Neuronal stem cell (in vitro differentiated cells): ENCODE measurements at regions not wholly inside any gene's neighbourhood (a gene's known extent, or its start where the extent isn't known, plus 50 kb on each side); places are given as distances from the start of the nearest gene placed in this dataset.

Source experiments
- DNase-seq: peaks from one replicate; pipeline ENCODE4 v3.0.0-alpha.2; 2013; ENCODE audit warnings: low spot score
- H2AFZ ChIP-seq: one replicate; pipeline ENCODE4 v1.6.1; 2013; ENCODE audit warnings: mild to moderate bottlenecking, low read length, inconsistent platforms
- H2AK5ac ChIP-seq: 2 replicates; pipeline ENCODE4 v1.6.1; 2013; ENCODE audit warnings: low read depth, mild to moderate bottlenecking, inconsistent platforms, low read length, moderate library complexity, mixed read lengths
- H2BK120ac ChIP-seq: 2 replicates; pipeline ENCODE4 v1.6.1; 2013; ENCODE audit warnings: low read depth, mild to moderate bottlenecking, inconsistent platforms, low read length, moderate library complexity, mixed read lengths
- H2BK12ac ChIP-seq: one replicate; pipeline ENCODE4 v1.6.1; 2013; ENCODE audit warnings: low read length, inconsistent platforms
- H2BK15ac ChIP-seq: 2 replicates; pipeline ENCODE4 v1.6.1; 2013; ENCODE audit warnings: mild to moderate bottlenecking, low read length, inconsistent platforms, mixed read lengths
- H2BK5ac ChIP-seq: one replicate; pipeline ENCODE4 v1.6.1; 2013; ENCODE audit warnings: inconsistent platforms, mild to moderate bottlenecking, low read length, moderate library complexity
- H3K14ac ChIP-seq: one replicate; pipeline ENCODE4 v1.6.1; 2013; ENCODE audit warnings: low read length, inconsistent platforms
- H3K18ac ChIP-seq: 2 replicates; pipeline ENCODE4 v1.6.1; 2013; ENCODE audit warnings: low read length, inconsistent platforms
- H3K23ac ChIP-seq: 2 replicates; pipeline ENCODE4 v1.6.1; 2013; ENCODE audit warnings: low read depth, mild to moderate bottlenecking, mixed read lengths, low read length, inconsistent platforms; ENCODE audit not compliant: poor library complexity
- H3K27ac ChIP-seq: replicated peaks from 3 replicates; pipeline ENCODE4 v1.5.1; 2013; ENCODE audit warnings: low read length, inconsistent platforms
- H3K27me3 ChIP-seq, 3 experiments: 2 replicates each; pipeline ENCODE4 v1.6.1; 2013; ENCODE audit warnings: low read length in 3 of 3, mild to moderate bottlenecking in 2 of 3, inconsistent platforms in 1 of 3, low read depth in 1 of 3, mixed read lengths in 1 of 3, moderate library complexity in 1 of 3; ENCODE audit not compliant: control insufficient read depth in 3 of 3, insufficient read depth in 3 of 3
- H3K36me3 ChIP-seq, 2 donors: replicated peaks in 1 of 2; 2 replicates each; pipeline ENCODE4 v1.6.1; 2013; ENCODE audit warnings: low read length in 2 of 2; ENCODE audit not compliant: control insufficient read depth in 2 of 2, insufficient read depth in 2 of 2
- H3K4ac ChIP-seq: 2 replicates; pipeline ENCODE4 v1.6.1; 2013; ENCODE audit warnings: inconsistent platforms, mild to moderate bottlenecking, low read length, moderate library complexity
- H3K4me1 ChIP-seq, 2 donors: 1 replicate in 1 of 2; 2 replicates in 1 of 2; pipeline ENCODE4 v1.6.1; 2013; ENCODE audit warnings: low read length in 2 of 2, low read depth in 1 of 2; ENCODE audit not compliant: control insufficient read depth in 2 of 2, insufficient read depth in 1 of 2
- H3K4me2 ChIP-seq: one replicate; pipeline ENCODE4 v1.6.1; 2013; ENCODE audit warnings: mild to moderate bottlenecking, low read length, inconsistent platforms; ENCODE audit not compliant: insufficient read depth, poor library complexity, severe bottlenecking
- H3K4me3 ChIP-seq, 2 donors: 2 replicates each; pipeline ENCODE4 v1.5.1; 2013; ENCODE audit warnings: low read length in 2 of 2, mild to moderate bottlenecking in 2 of 2, inconsistent platforms in 1 of 2, moderate library complexity in 1 of 2
- H3K79me1 ChIP-seq: one replicate; pipeline ENCODE4 v1.6.1; 2013; ENCODE audit warnings: low read depth, mild to moderate bottlenecking, inconsistent platforms, low read length, moderate library complexity
- H3K9ac ChIP-seq: one replicate; pipeline ENCODE4 v1.6.1; 2013; ENCODE audit warnings: mild to moderate bottlenecking, low read depth, low read length, inconsistent platforms; ENCODE audit not compliant: poor library complexity
- H3K9me3 ChIP-seq, 2 donors: replicated peaks in 1 of 2; 2 replicates each; pipeline versions ENCODE3 to v1.6.1; 2013; ENCODE audit warnings: low read length in 2 of 2, mild to moderate bottlenecking in 2 of 2, inconsistent platforms in 1 of 2, low read depth in 1 of 2, mixed read lengths in 1 of 2, moderate library complexity in 1 of 2; ENCODE audit not compliant: control insufficient read depth in 2 of 2, insufficient read depth in 1 of 2
- H4K8ac ChIP-seq: one replicate; pipeline ENCODE4 v1.6.1; 2013; ENCODE audit warnings: low read depth, mild to moderate bottlenecking, inconsistent platforms, low read length, moderate library complexity
- H4K91ac ChIP-seq: one replicate; pipeline ENCODE4 v1.6.1; 2013; ENCODE audit warnings: low read length, low read depth, mild to moderate bottlenecking, inconsistent platforms; ENCODE audit not compliant: poor library complexity
- WGBS, 2 donors: extraction: QIAGEN DNeasy Blood & Tissue Kit; methylation state at CpG; one replicate each; pipeline ENCODE4 v1.1.7; 2013; ENCODE audit warnings: missing lambda C conversion rate in 2 of 2, mixed read lengths in 1 of 2; ENCODE audit not compliant: insufficient read length in 2 of 2, insufficient replicate concordance in 1 of 2; ENCODE audit errors: extremely low coverage in 2 of 2; 5-methylcytosine and 5-hydroxymethylcytosine counted together

DNA sequence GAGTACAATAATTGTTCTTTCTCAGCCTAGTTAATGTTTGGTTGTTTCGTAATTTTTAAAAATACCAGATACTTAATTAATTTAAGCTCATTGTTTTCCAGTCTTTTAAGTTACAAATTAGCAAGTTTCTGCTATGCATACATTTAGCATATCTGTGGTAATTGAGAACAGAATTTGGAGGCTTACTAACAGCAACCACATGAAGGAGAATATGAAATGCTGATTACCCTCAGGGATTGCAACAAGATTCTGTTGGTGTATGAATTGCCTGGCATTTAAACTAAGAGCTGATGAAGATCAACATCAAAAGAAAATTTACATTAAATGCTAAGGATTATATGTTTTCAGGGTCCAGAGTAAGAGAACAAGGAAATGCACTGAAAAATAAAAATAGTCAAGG, 580.0 kb upstream of the INTU start:
- no peak overlapping the region for H4K8ac ChIP-seq
- no peaks in the 10 kb centered on the region for H3K79me1 ChIP-seq
- H3K4ac ChIP-seq, result no peak overlapping the region
- H2BK120ac ChIP-seq, result no peak overlapping the region
- H3K14ac ChIP-seq, result no peak overlapping the region
- H2BK5ac ChIP-seq, result no peak overlapping the region
- no peaks in the 10 kb centered on the region for H3K36me3 ChIP-seq
- no CpG with 5 or more reads among the region's 1 CpG for WGBS, 2 donors
- H3K27me3 ChIP-seq, result no peaks in the 10 kb centered on the region
- no peak overlapping the region for H3K4me2 ChIP-seq
- no peak for DNase-seq
- H3K9me3 ChIP-seq, result peaks cover 3 to 16% of the 10 kb centered on the region in 2 donors
- H2AFZ ChIP-seq, result no peak overlapping the region
- H2AK5ac ChIP-seq, result no peak overlapping the region
- no peak overlapping the region for H2BK12ac ChIP-seq
- no peak overlapping the region for H3K23ac ChIP-seq
- no peak overlapping the region for H3K27ac ChIP-seq
- H4K91ac ChIP-seq, result no peak overlapping the region
- no peak overlapping the region for H3K18ac ChIP-seq
- H3K4me3 ChIP-seq, result no peak overlapping the region
- H2BK15ac ChIP-seq, result no peak overlapping the region
- H3K9ac ChIP-seq, result no peak overlapping the region
- H3K4me1 ChIP-seq, result peaks cover 3 to 23% of the 10 kb centered on the region in 2 donors

- Histone ChIP-seq H4K8ac (no peak overlapping the region), H2BK12ac (no peak overlapping the region), H3K79me1 (no peaks in the 10 kb centered on the region), H3K4me3 (peak overlapping the region in 1 of 2 donors; percentile 60), H3K14ac (no peak overlapping the region), H3K4me1 (peaks cover 0 to 8% of the 10 kb centered on the region in 2 donors), H3K27me3 (no peaks in the 10 kb centered on the region), H2BK15ac (no peak overlapping the region), H2BK5ac (no peak overlapping the region), H3K18ac (no peak overlapping the region), H3K9me3 (peaks cover 3 to 16% of the 10 kb centered on the region in 2 donors), H3K9ac (no peak overlapping the region), H2AFZ (no peak overlapping the region), H2BK120ac (no peak overlapping the region), H2AK5ac (no peak overlapping the region), H3K23ac (no peak overlapping the region), H4K91ac (no peak overlapping the region), H3K36me3 (no peaks in the 10 kb centered on the region), H3K4me2 (no peak overlapping the region), H3K4ac (no peak overlapping the region), H3K27ac (no peak overlapping the region)
- WGBS, 2 donors, result no CpG with 5 or more reads among the region's 1 CpG
- no peak for DNase-seq
Measured at GRCh38 chr4:127055357-127055756, 577.4 kb upstream of the INTU start.

DNA sequence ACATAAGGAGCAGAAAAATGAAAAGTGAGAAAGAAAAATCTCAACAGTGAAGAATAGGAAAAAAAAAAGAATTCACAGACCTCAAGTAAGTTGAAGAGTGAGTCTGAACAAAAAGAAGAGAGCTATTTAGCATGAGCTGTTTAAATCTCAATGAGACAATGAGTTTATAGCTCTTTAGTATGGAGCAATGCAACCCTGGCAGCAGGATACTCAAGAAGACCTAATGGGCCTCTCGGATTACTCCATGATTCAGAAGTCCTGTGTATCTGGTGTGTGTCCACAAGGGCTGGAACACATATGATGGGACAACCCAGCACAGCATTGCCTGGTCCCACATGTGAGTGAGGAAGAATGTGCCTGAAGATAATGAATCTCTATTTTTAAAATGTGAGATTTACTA, 563.1 kb upstream of the INTU start:
- Histone ChIP-seq H4K91ac (no peak overlapping the region), H2BK15ac (no peak overlapping the region), H3K18ac (no peak overlapping the region), H3K9me3 (no peaks in the 10 kb centered on the region), H3K4me1 (peaks cover 0 to 6% of the 10 kb centered on the region in 2 donors), H4K8ac (no peak overlapping the region), H3K23ac (no peak overlapping the region), H3K27ac (no peak overlapping the region), H3K14ac (no peak overlapping the region), H3K4ac (no peak overlapping the region), H3K4me3 (no peak overlapping the region), H3K79me1 (no peaks in the 10 kb centered on the region), H3K9ac (no peak overlapping the region), H3K36me3 (no peaks in the 10 kb centered on the region), H2AK5ac (no peak overlapping the region), H2AFZ (peak overlapping the region; percentile 56), H3K27me3 (no peaks in the 10 kb centered on the region), H3K4me2 (no peak overlapping the region), H2BK12ac (no peak overlapping the region), H2BK5ac (no peak overlapping the region), H2BK120ac (no peak overlapping the region)
- WGBS, 2 donors, result no CpG with 5 or more reads among the region's 1 CpG
- no peak for DNase-seq

GRCh38 chr4:127071443-127071842, 561.3 kb upstream of the INTU start:
- H4K8ac ChIP-seq, result no peak overlapping the region
- no CpG with 5 or more reads among the region's 1 CpG for WGBS, 2 donors
- H3K4me3 ChIP-seq, result no peak overlapping the region
- H2AK5ac ChIP-seq, result no peak overlapping the region
- no peak overlapping the region for H3K4me2 ChIP-seq
- no peak overlapping the region for H2BK12ac ChIP-seq
- no peaks in the 10 kb centered on the region for H3K79me1 ChIP-seq
- H3K9me3 ChIP-seq, result no peaks in the 10 kb centered on the region
- no peak overlapping the region for H2BK120ac ChIP-seq
- no peaks in the 10 kb centered on the region for H3K36me3 ChIP-seq
- H3K9ac ChIP-seq, result no peak overlapping the region
- H4K91ac ChIP-seq, result no peak overlapping the region
- H3K18ac ChIP-seq, result no peak overlapping the region
- peaks cover 0 to 6% of the 10 kb centered on the region in 2 donors for H3K4me1 ChIP-seq
- H2BK5ac ChIP-seq, result no peak overlapping the region
- no peak overlapping the region for H3K14ac ChIP-seq
- no peak overlapping the region for H2AFZ ChIP-seq
- no peaks in the 10 kb centered on the region for H3K27me3 ChIP-seq
- no peak overlapping the region for H3K4ac ChIP-seq
- H3K23ac ChIP-seq, result no peak overlapping the region
- no peak for DNase-seq
- H2BK15ac ChIP-seq, result no peak overlapping the region
- H3K27ac ChIP-seq, result no peak overlapping the region
